Hippocampal formation (tissue), 2 donors: ENCODE measurements at regions not wholly inside any gene's neighbourhood (a gene's known extent, or its start where the extent isn't known, plus 50 kb on each side); places are given as distances from the start of the nearest gene placed in this dataset.

ENCODE experiments used
- DNase-seq, 2 donors: peaks; one replicate each; lab custom pipeline; 2025; lab: John Stamatoyannopoulos, UW

DNA sequence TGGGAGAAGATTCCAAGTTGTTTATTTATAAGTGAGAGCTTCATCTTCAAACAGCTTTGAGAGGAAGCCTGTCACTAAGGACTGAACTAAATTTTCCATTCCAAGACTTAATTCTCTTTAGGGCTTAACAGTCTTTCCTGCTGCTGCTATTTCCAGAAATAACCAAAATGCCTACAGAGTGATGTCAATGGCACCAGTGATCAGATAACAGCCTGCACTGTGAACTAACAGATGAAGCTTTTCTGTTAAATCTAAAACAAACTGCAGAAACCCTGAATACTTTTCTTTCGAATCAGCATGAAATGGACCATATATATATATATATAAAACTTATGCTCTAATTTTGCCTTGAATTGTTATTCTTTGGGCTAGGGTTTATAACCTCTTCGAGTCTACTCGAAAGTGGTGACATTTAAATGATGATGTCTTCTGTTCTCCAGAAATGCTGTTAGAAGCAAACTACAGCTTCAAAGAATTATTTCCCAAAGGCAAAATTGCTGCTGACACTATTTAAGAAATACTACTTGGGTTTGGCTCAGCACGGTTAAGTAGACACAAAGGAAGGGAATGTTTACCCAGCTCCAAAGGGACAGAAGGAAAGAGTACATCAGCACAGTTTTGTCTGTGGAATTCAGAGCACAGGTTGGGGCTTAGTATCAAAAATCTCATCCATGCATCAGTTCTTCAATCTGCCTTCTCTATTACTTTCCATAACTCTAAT is 238.5 kb upstream of the LRRN1 start:
- DNase-seq: no peak

DNA sequence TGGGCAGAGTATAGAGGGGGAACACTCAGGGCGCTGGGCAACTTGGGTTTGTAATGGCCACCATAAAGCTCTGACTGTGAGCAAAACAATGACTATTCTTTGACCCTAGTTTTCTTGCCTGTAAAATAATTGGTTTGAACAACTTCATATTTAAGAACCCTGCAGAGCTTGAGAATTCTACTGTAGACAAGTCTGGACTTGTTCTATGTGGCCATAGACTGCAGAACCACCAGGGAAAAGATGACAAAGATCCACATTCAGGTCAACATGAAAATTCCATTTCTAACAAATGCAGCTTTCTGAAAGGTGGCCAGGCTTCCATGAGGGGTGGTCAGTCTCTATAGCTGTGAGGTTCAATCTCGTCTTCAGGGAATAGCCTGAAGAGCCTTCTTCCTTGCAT is 239.4 kb upstream of the LRRN1 start:
- no peak for DNase-seq

DNA sequence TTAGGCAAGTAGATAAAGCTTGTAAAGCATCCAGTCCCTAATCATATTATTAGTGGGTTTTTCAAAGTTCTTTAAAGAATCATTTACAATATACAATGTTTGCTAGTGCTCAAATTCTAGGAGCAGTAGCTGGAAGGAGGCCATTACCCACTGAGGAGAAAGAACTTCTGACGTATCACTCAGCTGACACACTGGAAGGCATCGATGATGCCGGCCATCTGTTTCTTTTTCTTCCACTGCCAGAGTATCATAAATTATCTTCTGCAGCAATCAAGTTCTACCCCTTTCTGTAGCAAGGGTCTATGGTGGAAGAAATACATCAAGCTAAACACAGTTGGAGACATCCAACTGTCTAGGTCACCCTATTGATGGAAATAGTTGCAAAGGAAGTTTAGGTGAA is 243.2 kb upstream of the LRRN1 start:
- no peak for DNase-seq

DNA sequence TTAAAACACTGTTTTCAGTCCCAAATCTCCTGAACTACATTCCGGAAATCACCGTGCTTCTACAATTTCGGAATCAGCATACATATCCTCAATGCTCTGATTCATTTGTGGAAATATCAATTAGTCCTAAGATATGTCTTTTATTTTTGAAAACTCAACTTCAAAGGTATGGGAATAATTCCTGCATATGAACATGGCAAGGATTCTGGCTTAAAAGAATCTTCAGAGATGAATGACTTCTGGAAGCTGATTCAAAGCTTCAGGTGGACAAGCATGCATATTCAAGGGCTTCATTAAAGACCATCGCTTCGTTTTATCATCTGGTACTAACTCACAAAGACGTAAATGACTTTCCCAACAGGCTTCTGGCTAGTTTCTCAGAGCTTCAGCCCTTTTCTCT is 246.0 kb upstream of the LRRN1 start:
- no peak for DNase-seq

DNA sequence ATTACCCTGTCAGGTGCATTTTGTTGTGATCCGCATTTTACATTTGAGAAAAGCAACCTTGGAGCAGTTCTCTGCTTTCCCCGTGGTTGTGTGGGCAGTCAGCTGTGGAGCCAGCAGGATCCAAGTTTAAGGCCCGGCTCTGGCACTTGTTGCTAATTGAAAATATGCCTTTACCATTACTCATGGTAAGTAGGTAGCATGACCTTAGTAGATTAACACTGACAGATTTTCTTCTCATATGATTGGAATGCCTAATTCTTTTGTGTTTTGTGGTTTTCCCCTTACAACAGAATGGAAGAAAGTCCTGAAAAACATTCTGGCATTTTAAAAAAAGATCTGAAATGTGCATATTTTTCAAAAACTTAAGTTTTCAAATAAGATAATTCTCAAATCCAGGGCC is 246.5 kb upstream of the LRRN1 start:
- DNase-seq: no peak

DNA sequence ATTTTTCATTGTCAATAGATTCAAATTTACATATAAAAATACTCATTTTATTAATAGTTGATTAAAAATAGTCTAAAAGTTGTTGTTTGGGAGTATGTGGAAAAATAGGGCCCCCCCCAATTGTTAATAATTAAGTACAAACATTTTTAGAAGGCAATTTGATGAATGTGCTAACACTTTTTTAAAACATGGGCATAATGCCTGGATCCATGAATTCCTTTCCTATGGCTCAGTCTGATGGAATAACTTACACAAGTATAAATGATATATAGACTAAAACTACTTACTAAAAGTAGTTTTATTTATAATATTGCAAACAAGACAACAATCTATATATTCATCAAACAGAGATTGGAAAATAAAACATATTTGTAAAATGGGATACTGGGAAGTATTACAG is 247.2 kb upstream of the LRRN1 start:
- DNase-seq: no peak

DNA sequence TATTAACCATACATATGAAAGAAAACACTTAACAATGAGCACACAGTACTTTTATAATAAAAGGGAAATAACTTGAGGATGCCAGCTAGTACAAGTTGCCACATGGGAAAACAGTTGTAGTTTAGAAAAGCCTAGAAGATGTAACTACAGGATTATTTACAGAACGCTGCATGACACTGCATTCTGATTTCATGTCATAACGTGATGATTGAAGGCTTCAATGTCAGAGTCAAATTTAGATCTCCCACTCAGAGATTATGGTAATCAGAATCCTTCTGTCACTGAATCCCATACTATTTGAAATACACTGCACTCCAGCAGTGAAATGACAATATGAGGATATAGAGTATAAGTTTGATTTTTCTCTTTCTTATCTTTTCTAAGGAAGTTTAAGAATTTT is 253.9 kb upstream of the LRRN1 start:
- DNase-seq: no peak

DNA sequence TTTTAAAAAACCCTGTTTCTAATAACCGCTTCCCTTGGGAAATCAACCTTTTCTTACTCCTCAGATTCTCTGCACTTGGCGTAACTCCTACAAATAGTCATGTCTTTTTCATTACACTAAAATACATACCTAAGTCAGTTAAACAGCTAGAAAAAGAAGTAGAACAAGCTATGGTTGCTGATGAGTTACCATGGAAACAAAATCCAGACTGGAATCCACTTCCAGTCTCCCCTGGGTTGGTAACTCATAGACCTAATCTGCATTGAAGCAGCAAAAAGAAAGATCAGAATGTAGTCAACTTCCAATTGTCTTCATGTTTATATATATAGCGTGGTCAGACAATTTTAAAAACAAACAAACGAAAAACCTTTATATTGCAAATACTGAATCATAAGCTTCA is 260.8 kb upstream of the LRRN1 start:
- DNase-seq: no peak

DNA sequence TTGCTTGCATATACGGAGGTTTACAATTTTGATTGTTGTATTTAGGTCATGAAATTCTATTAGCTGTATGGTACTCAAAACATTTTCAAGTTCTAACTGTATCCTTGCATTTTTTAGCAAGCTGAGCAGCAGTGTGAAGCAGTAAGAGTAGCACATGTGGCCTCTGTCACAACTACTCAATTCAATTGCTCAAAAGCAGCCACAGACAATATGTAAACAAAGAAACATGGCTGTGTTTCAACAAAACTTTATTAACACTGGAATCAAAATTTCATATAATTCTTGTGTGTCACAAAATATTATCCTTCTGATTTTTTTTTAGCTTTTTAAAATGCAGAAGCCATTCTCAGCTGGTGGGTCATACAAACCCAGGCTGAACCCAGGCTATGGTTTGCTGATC is 266.7 kb upstream of the LRRN1 start:
- no peak for DNase-seq

DNA sequence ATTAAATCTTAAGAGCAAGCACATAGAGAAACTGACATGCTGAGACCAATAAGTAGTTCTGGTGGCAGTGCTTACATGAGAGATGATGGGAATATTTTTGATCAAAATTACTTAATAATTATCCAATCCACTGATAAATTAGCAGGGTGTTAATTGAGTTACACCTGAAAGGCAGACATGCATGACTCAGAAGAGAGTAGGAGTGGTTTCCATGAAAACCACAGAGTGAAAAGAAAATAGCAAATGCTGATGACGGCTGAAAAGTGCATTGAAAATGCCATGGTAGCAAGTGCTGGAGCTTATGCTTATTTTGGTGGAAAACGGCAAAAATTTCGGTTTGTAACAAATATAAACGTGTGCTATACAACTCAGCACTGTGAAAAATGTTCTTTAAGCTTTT is 267.8 kb upstream of the LRRN1 start:
- no peak for DNase-seq

DNA sequence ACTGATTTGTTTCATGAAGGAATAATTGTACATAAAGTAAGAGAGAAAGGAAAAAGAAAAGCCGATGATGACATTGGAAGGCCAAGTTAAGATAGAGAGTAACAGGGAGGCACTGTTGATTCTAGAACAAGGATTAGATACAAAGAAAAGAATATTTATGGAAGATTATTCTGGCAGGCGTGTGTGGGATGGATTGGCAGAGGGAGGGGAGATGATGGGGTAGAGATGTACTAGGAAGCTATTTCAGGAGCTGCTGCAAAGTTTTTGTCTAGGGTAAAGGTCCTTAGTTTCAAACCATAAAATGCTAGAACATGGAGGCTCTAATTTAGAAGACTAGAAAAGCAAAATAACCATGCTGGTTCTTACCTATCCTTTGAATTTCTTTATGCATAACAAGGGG is 280.0 kb upstream of the LRRN1 start:
- DNase-seq: no peak

DNA sequence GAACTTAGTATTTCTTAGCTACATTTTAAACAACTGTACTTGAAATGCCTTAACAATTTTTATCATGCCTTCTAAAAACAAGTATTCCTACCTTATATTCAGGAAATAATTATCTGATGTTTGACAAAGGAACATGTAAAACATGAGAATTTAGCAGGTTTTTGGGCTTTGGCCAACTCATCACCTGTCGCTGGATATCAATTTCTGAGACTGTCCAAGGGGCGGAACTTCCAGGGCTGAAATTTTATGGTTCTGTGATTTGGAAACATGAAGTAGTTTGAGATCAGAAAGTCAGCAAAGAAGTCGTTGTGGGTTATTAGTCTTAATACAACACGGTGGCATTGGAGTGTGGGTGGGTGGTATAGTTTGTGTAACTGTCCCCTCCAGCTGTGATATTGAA is 282.2 kb upstream of the LRRN1 start:
- no peak for DNase-seq

DNA sequence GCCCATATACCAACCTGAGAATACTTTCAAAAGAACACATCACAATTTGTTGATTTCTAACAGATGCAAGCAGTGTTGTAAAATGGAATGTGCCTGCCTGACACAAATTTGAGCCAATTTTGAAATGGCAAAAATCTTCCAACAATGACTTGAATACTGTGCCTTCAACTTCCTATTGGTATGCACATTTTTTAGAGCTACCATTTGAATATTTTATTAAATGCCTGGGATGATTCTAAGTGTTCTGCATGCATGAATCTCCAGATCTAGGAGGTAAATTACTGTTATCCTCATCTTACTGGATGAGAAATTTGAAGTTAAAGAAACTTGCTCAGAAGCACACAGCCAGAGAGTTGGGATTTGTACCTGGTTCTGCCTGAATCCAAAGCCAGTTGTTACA is 282.8 kb upstream of the LRRN1 start:
- DNase-seq: no peak

DNA sequence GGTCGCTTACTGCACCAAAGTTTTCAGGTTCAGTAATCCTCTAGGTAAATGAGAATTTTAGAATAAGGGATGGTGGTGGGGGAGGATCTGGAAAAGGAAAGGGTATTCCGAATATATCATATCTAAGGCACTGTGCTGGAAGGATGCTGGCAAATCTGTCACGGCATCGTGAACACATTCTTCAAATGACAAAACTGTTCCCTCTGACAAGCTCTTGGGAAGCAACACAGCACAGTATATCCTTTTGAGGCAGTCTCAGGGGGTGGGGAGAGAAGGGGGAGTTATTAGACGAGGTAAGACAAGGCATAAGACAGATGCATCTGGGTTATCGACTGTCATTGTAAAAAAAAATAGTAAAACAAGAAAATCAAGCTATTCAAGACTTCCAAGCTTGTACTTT is 289.6 kb upstream of the LRRN1 start:
- no peak for DNase-seq

DNA sequence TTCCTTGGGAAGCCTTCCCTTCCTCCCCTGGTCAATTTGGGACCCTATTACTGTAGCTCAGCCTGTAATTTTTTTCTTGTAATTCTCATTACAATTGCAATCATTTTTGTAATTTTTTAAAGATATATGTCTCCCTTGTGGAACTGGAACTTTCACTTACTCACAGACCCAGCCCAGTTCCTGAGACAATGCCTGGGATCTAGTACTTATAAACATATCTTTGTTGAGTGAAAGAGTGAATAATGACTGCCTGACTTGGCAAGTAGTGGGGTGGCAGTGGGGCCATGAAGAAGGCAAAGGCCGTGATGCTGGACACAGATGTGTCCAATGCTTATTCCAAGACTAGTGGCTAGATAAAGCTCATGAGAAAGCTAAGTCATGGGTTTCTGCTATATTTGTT is 294.5 kb upstream of the LRRN1 start:
- DNase-seq: no peak

DNA sequence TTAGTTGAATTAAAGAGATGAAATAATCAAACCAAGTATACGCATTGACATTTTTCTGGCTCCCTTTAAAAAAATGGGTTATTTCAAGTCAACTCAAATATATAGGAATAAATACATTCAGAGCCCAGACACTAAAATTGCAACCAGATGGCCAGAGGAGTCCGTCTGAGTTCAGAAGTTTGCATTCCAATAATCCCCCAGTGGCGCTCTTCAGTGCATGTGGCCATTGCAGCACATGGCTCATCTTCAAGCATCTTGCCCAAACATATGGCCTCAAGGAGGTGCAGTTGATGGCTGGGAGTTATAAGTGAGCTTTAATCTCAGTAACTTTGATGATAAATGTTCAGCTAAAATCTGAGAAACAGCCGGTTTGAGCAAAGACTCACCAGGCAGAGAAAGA is 295.8 kb upstream of the LRRN1 start:
- no peak for DNase-seq

DNA sequence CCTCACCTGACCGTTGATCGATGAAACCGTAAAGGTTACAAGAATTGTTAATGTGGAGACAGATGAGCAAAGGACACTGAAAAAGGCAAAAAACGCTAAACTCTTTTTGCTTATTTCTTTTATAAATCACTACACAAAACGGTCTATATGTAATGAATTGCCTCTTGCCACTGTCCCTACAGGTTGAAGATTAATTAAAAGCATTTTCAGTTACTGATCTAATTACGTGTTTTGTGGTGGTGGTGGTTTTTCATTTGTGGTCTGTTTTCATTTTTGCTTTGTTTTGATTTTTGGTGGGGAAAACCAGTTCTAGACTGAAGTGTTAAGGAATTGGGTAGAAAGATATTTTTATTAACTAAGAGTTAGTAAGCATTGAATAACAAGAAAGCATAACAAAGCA is 299.2 kb upstream of the LRRN1 start:
- DNase-seq: no peak

DNA sequence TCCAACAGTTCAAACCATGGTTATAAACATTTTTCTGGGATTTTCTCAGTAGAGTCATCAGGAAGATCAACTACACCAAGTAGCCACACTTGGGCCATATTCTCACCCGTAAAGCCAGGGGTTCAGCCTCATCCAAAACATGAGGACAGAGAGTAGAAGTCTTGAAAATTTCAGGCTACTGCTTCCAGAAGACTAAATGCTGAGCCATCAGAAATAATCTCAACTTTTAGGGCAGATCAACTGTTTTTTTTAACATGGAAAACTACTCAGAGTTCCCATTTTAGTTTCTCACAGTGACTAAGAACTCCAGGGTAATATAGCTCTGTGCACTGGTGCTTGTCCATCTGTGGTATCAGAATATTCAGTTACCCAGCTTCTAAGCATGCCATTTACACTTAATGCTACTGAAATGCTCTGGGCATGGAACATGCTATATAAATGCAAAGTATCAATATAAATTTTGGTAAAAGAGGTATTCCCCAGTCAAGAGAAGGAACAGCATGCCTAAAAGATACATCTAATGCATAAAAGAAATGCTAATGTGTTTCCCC is 300.1 kb upstream of the LRRN1 start:
- no peak for DNase-seq

DNA sequence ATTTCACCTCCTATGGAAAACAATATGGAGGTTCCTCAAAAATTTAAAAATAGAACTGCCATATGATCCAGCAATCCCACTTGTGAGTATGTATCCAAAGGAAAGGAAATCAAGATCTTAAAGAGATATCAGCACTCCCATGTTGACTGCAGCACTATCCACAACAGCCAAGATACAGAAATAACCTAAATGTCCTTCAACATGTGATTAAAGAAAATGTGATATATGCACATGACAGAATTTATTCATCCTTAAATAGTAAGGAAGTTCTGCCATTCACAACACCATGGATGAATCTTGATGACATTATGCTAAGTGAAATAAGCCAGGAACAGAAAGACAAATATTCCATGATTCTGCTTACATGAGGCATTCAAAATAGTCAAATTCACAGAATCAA is 303.6 kb upstream of the LRRN1 start:
- DNase-seq: no peak

DNA sequence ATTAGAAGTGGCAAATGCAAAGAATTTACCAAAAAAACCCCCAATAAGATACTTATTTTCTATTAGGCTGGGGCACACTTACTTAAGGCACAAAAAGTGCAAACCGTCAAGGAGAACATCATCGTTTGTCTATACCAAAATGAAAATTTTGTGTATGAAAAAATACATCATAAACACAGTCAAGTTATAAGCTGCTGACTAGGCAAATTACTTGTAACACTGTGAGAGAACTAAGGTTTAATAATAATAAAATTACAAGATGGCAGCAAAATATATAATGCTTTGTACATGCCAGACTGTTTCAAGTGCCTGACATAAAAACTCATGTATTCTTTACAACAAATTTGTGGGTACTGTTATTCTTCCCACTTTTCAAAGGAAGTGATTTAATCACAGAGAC is 297.2 kb upstream of the CRBN start:
- no peak for DNase-seq

DNA sequence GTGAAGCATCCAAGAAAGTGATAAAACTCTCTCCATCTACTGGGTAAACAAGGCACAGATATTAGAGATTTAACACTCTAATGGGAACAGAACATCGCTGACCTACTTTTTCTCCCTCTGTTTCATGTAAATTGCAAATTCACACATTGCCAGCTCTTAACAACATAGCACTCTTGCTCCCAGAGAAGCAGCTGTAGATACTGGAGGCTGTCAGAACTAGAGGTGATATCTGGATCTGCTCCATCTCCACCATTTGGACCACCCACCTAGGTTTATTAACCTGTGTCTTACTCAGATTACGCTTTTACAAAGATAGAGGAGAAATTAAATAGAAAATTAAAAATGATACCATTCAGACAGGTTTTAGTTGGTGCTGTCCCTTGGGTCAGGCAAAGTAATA is 289.1 kb upstream of the CRBN start:
- no peak for DNase-seq

DNA sequence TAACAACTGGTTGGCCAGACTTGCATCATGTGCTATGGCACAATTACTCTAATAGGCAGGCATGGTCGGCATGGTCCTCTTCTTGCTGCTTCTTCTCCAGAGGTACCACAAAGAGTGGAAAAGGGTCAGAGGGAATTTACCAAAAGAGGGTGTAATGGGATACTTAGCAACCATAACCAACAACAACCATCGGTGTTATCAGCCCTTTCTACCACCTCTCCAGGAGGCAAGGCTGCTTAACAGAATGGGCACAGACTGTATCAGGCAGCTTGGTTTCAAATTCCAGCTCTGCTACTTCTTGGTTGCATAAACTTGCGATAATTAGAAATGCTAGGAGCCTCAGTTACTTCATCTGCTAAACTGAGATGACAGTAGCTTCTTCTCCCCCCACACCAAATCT is 284.6 kb upstream of the CRBN start:
- DNase-seq: no peak

DNA sequence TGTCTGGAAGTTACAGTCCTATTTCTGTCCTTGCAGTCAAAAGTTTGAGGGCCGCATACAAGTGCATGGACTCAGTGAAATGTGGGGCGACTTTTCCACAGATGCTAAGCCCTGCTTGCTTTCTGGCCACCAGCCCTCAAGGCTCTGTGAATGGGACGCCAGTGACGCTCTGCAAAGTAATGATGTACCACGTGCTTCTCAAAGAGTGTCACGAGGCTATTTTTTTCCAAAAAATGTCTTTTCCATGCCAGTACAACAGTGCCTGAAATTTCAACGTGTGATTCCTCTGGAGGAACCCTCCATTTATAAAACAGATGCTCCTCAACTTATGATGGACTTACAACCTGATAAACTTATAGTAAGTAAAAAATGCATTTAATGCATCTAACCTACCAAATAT is 281.8 kb upstream of the CRBN start:
- no peak for DNase-seq

DNA sequence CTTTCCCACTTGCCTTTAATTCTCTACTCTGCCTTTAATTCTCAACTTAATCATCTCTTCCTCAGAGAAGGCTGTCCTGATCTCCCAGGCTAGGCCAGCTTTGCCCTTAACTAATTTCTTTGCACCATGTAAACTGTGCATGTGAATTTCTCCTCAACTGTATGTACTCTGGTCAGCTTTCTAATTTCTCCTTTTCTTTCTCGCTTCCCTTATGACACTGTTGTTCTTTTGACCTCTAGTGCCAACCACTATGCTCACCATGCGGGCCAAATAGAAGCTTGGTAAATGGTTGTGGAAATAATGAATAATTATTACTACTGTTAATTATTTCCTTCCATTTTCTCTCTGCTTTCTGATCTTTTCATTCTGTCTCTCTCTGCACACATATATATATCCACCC is 269.0 kb upstream of the CRBN start:
- no peak for DNase-seq
